ENCODE measurements at regions not wholly inside any gene's neighbourhood (a gene's known extent, or its start where the extent isn't known, plus 50 kb on each side); places are given as distances from the start of the nearest gene placed in this dataset.

GRCh38 chr2:153299809-153300208 lies 178.8 kb downstream of the RPRM start:
- TF ChIP-seq CTCF (IDR thresholded peaks at IDR 0.05; ENCODE audit: low read depth, low read length) (no peak), POLR2A (IDR thresholded peaks at IDR 0.05; ENCODE audit: extremely low read depth, insufficient read length) (no peak)

Measured in NB4 (cell line).